ENCODE measurements at regions not wholly inside any gene's neighbourhood (a gene's known extent, or its start where the extent isn't known, plus 50 kb on each side); places are given as distances from the start of the nearest gene placed in this dataset.

- intact Hi-C loops (cut with micrococcal nuclease): loop anchor here (2.0 kb wide), 1 partner anchor 29 kb away; no protein-coding TSS in a partner anchor
- Histone ChIP-seq H3K9me3 (replicated peaks; ENCODE audit: control insufficient read depth, insufficient read depth, low read length) (no peaks in the 10 kb centered on the region), H3K79me2 (ENCODE audit: control insufficient read depth, insufficient read depth, low read length) (no peaks in the 10 kb centered on the region), H3K27ac (ENCODE audit: insufficient read depth, low read depth, low read length) (peak overlapping the region; percentile 32), H3K4me2 (ENCODE audit: insufficient read depth, low read length) (peak overlapping the region; percentile 62), H3K4me3 (replicated peaks in 1 of 3; ENCODE audit: insufficient read depth in 1 of 3, low read depth in 1 of 3, low read length in 3 of 3) (no peak overlapping the region), H3K27me3 (ENCODE audit: control insufficient read depth in 2 of 2, insufficient read depth in 2 of 2, low read length in 2 of 2) (no peaks in the 10 kb centered on the region), H3K36me3 (ENCODE audit: control insufficient read depth in 2 of 2, extremely low read depth in 1 of 2, insufficient read depth in 2 of 2, low read length in 2 of 2) (no peaks in the 10 kb centered on the region), H3K4me1 (ENCODE audit: control insufficient read depth, extremely low read depth, insufficient read depth, low read length) (peaks cover 36% of the 10 kb centered on the region), H2AFZ (ENCODE audit: low read depth, low read length) (no peak overlapping the region), H4K20me1 (replicated peaks; ENCODE audit: control insufficient read depth, extremely low read depth, insufficient read depth, low read length) (no peaks in the 10 kb centered on the region), H3K9ac (replicated peaks; ENCODE audit: extremely low read depth, insufficient read depth, low read length) (no peak overlapping the region), H3K9me1 (replicated peaks; ENCODE audit: control insufficient read depth, extremely low read depth, insufficient read depth, low read length) (no peaks in the 10 kb centered on the region)
- dilution Hi-C loops (cut with MboI; ENCODE audit: extremely low pct_ligation_motif_present, low sequenced_read_pairs): no loop called here
- no TSS peak for BruUV-seq (replicated peaks)
- ChIA-PET CTCF (interaction anchor here (1.0 to 1.9 kb wide), 5 partner anchors 8 to 129 kb away, joined by 3 to 7 read pairs (median 4); no protein-coding TSS in a partner anchor), POLR2A (no interaction called here)
- peak; percentile 48 for DNase-seq (ENCODE audit: low read depth, low spot score)
- TF ChIP-seq GATA2 (IDR thresholded peaks at IDR 0.05; ENCODE audit: insufficient read depth, insufficient read length, low read depth, low read length) (peak; percentile 80), EZH2 (IDR thresholded peaks at IDR 0.05; ENCODE audit: borderline replicate concordance, low read depth, low read length, severe bottlenecking) (no peak), POLR2AphosphoS5 (IDR thresholded peaks at IDR 0.05; ENCODE audit: insufficient read depth, low read depth, low read length) (peak; percentile 86), MYC (IDR thresholded peaks at IDR 0.05; ENCODE audit: low read depth, low read length) (no peak), POLR2A (IDR thresholded peaks at IDR 0.05; ENCODE audit: low read depth, low read length) (no peak), MAX (IDR thresholded peaks at IDR 0.05; ENCODE audit: insufficient read depth, insufficient read length) (no peak), FOS (IDR thresholded peaks at IDR 0.05; ENCODE audit: borderline replicate concordance, insufficient read depth, low read length) (peak; percentile 76), JUN (IDR thresholded peaks at IDR 0.05; ENCODE audit: borderline replicate concordance, insufficient read depth, insufficient read length, low read depth) (peak; percentile 40)
- TF ChIP-seq, protein P1, sequence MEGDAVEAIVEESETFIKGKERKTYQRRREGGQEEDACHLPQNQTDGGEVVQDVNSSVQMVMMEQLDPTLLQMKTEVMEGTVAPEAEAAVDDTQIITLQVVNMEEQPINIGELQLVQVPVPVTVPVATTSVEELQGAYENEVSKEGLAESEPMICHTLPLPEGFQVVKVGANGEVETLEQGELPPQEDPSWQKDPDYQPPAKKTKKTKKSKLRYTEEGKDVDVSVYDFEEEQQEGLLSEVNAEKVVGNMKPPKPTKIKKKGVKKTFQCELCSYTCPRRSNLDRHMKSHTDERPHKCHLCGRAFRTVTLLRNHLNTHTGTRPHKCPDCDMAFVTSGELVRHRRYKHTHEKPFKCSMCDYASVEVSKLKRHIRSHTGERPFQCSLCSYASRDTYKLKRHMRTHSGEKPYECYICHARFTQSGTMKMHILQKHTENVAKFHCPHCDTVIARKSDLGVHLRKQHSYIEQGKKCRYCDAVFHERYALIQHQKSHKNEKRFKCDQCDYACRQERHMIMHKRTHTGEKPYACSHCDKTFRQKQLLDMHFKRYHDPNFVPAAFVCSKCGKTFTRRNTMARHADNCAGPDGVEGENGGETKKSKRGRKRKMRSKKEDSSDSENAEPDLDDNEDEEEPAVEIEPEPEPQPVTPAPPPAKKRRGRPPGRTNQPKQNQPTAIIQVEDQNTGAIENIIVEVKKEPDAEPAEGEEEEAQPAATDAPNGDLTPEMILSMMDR (IDR thresholded peaks at IDR 0.05; ENCODE audit: extremely low read depth in 1 of 2, insufficient read depth in 1 of 2, low read depth in 1 of 2, low read length in 2 of 2): no peak
- peak; percentile 53 for FAIRE-seq
Measured at GRCh38 chr7:81327468-81328266, 408.8 kb upstream of the SEMA3C start.
